GM23248 (cell line): ENCODE measurements at regions not wholly inside any gene's neighbourhood (a gene's known extent, or its start where the extent isn't known, plus 50 kb on each side); places are given as distances from the start of the nearest gene placed in this dataset.

Source experiments
- EZH2 ChIP-seq: fragments of 200-600 bp; sonication (generic); IDR thresholded peaks from 2 replicates; pipeline ENCODE4 v1.6.1; 2018; ENCODE audit warnings: antibody characterized with exemption, mild to moderate bottlenecking; ENCODE audit not compliant: insufficient read depth, poor library complexity, severe bottlenecking
- EZH2phosphoT487 ChIP-seq: fragments of 200-600 bp; sonication (generic); IDR thresholded peaks from 2 replicates; pipeline ENCODE4 v1.6.1; 2018; ENCODE audit warnings: antibody characterized with exemption, moderate library complexity, mild to moderate bottlenecking, low read depth; ENCODE audit not compliant: insufficient read depth

DNA sequence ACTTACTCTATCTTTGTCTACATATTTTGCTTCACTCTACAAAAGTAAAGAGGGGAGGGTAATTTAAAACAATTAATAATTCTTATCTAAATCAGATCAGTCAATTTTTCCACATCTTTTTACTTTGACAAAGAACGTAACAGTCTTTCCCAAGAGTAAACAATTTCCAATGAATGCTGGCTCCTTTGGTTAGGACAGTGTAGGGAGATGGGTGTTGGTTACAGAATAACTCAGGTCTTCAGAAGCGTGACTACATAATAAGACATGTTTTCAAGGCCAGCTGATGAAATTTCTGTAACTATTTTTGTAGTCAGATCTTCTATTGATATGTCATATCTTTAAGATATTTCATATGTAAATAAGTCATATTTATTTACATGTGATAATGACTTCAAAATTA, 183.0 kb upstream of the CAND1 start:
- no peak for TF ChIP-seq EZH2phosphoT487
- no peak for TF ChIP-seq EZH2
